GM23248 (cell line): ENCODE measurements at regions not wholly inside any gene's neighbourhood (a gene's known extent, or its start where the extent isn't known, plus 50 kb on each side); places are given as distances from the start of the nearest gene placed in this dataset.

Source experiments
- DNase-seq: peaks from one replicate; pipeline ENCODE4 v3.0.0-alpha.2; 2015
- H2AFZ ChIP-seq: fragments of 200-600 bp; sonication (generic); 2 replicates; pipeline ENCODE4 v1.6.1; 2016; ENCODE audit warnings: antibody characterized with exemption
- H3F3A ChIP-seq: fragments of 200-600 bp; sonication (generic); 2 replicates; pipeline ENCODE4 v1.6.1; 2016; ENCODE audit warnings: mild to moderate bottlenecking, antibody characterized with exemption, mixed run types; ENCODE audit not compliant: insufficient read depth
- H3K27ac ChIP-seq: fragments of 200-600 bp; sonication (generic); 2 replicates; pipeline ENCODE4 v1.5.1; 2016; ENCODE audit warnings: mild to moderate bottlenecking
- H3K27me3 ChIP-seq: fragments of 200-600 bp; sonication (generic); replicated peaks from 2 replicates; pipeline ENCODE4 v1.6.1; 2016; ENCODE audit warnings: mild to moderate bottlenecking; ENCODE audit not compliant: insufficient read depth
- H3K36me3 ChIP-seq: fragments of 200-600 bp; sonication (generic); 2 replicates; pipeline ENCODE4 v1.6.1; 2016; ENCODE audit warnings: low read depth, mild to moderate bottlenecking
- H3K4me1 ChIP-seq: fragments of 200-600 bp; sonication (generic); 2 replicates; pipeline ENCODE4 v1.6.1; 2016; ENCODE audit warnings: mild to moderate bottlenecking; ENCODE audit not compliant: insufficient read depth
- H3K4me2 ChIP-seq: fragments of 200-600 bp; sonication (generic); one replicate; pipeline ENCODE4 v1.6.1; 2016; ENCODE audit warnings: mild to moderate bottlenecking; ENCODE audit not compliant: unreplicated experiment
- H3K4me3 ChIP-seq: fragments of 200-600 bp; sonication (generic); 2 replicates; pipeline ENCODE4 v1.5.1; 2016; ENCODE audit warnings: mild to moderate bottlenecking
- H3K79me2 ChIP-seq: fragments of 200-600 bp; sonication (generic); 2 replicates; pipeline ENCODE4 v1.6.1; 2016; ENCODE audit warnings: mild to moderate bottlenecking; ENCODE audit not compliant: insufficient read depth
- H3K9ac ChIP-seq: fragments of 200-600 bp; sonication (generic); 2 replicates; pipeline ENCODE4 v1.6.1; 2016; ENCODE audit warnings: mild to moderate bottlenecking
- H3K9me2 ChIP-seq: fragments of 200-600 bp; sonication (generic); 2 replicates; pipeline ENCODE4 v1.6.1; 2016; ENCODE audit warnings: mixed run types, mild to moderate bottlenecking, moderate library complexity; ENCODE audit not compliant: insufficient read depth
- H3K9me3 ChIP-seq: fragments of 200-600 bp; sonication (generic); one replicate; pipeline ENCODE4 v1.6.1; 2017; ENCODE audit warnings: low read depth
- H4K20me1 ChIP-seq: fragments of 200-600 bp; sonication (generic); 2 replicates; pipeline ENCODE4 v1.6.0; 2016; ENCODE audit not compliant: insufficient read depth
- EZH2 ChIP-seq: fragments of 200-600 bp; sonication (generic); IDR thresholded peaks from 2 replicates; pipeline ENCODE4 v1.6.1; 2018; ENCODE audit warnings: antibody characterized with exemption, mild to moderate bottlenecking; ENCODE audit not compliant: insufficient read depth, poor library complexity, severe bottlenecking
- EZH2phosphoT487 ChIP-seq: fragments of 200-600 bp; sonication (generic); IDR thresholded peaks from 2 replicates; pipeline ENCODE4 v1.6.1; 2018; ENCODE audit warnings: antibody characterized with exemption, moderate library complexity, mild to moderate bottlenecking, low read depth; ENCODE audit not compliant: insufficient read depth
- WGBS, 2 experiments: methylation state at CpG; one replicate each; pipeline ENCODE4 v1.1.6; 2015 to 2017; ENCODE audit warnings: low lambda C conversion rate in 2 of 2, low coverage in 1 of 2; ENCODE audit errors: missing lambda C conversion rate in 2 of 2; 5-methylcytosine and 5-hydroxymethylcytosine counted together
- in situ Hi-C: fragments of 300-500 bp; cut with MboI; formaldehyde crosslinking; loops from 2 replicates; pipeline ENCODE4 v1.15.0; 2020

GRCh38 chr2:121014876-121015275 lies 270.1 kb downstream of the TFCP2L1 start:
- H4K20me1 ChIP-seq = no peaks in the 10 kb centered on the region
- no peak overlapping the region for H3K4me2 ChIP-seq
- H3K27me3 ChIP-seq = peaks cover 21% of the 10 kb centered on the region
- H3K27ac ChIP-seq = no peak overlapping the region
- WGBS, 2 experiments = 75% methylated on average over 3 of the region's 3 CpGs
- in situ Hi-C loops = no loop called here
- no peak for DNase-seq
- H3K4me3 ChIP-seq = no peak overlapping the region
- no peak overlapping the region for H2AFZ ChIP-seq
- peaks cover 12% of the 10 kb centered on the region for H3K9me3 ChIP-seq
- no peaks in the 10 kb centered on the region for H3K9me2 ChIP-seq
- no peak for TF ChIP-seq EZH2
- no peak for TF ChIP-seq EZH2phosphoT487
- H3F3A ChIP-seq = no peaks in the 10 kb centered on the region
- H3K9ac ChIP-seq = no peak overlapping the region
- no peaks in the 10 kb centered on the region for H3K4me1 ChIP-seq
- no peaks in the 10 kb centered on the region for H3K79me2 ChIP-seq
- no peaks in the 10 kb centered on the region for H3K36me3 ChIP-seq

GRCh38 chr2:121015971-121016485 lies 269.0 kb downstream of the TFCP2L1 start:
- TF ChIP-seq EZH2phosphoT487 (no peak), EZH2 (no peak)
- Histone ChIP-seq H3K4me3 (no peak overlapping the region), H2AFZ (no peak overlapping the region), H3K9me2 (no peaks in the 10 kb centered on the region), H3K27ac (no peak overlapping the region), H3F3A (no peaks in the 10 kb centered on the region), H3K36me3 (no peaks in the 10 kb centered on the region), H3K9ac (no peak overlapping the region), H3K9me3 (peaks cover 3% of the 10 kb centered on the region), H4K20me1 (no peaks in the 10 kb centered on the region), H3K27me3 (peaks cover 15% of the 10 kb centered on the region), H3K4me1 (no peaks in the 10 kb centered on the region), H3K4me2 (no peak overlapping the region), H3K79me2 (no peaks in the 10 kb centered on the region)
- 66 to 79% methylated on average over 7 of the region's 7 CpGs for WGBS, 2 experiments
- in situ Hi-C loops = no loop called here
- no peak for DNase-seq

DNA sequence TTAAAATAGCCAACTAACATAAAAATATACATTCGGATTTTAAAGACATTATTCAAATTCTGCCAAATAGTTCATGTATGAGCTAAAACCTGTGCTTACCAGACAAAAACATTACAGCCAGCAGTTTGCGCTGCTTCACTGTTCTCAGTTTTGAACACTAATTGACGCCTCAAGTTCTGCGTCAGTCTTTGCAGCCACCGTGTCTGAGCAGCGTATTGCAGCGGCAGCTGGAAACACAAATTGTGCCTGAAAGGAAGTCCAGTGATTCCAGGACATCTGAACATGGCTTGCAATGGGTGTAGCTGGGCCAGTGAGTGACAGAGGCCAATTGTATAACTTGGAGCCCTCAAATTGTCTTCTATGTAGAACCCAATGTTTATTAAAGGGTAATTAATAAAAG lies 267.6 kb downstream of the TFCP2L1 start:
- peaks cover 21% of the 10 kb centered on the region for H3K27me3 ChIP-seq
- H3K36me3 ChIP-seq = no peaks in the 10 kb centered on the region
- H2AFZ ChIP-seq = no peak overlapping the region
- no peaks in the 10 kb centered on the region for H4K20me1 ChIP-seq
- H3K4me3 ChIP-seq = no peak overlapping the region
- no peaks in the 10 kb centered on the region for H3K4me1 ChIP-seq
- TF ChIP-seq EZH2 (no peak), EZH2phosphoT487 (no peak)
- no peak overlapping the region for H3K9ac ChIP-seq
- in situ Hi-C loops = no loop called here
- H3F3A ChIP-seq = no peaks in the 10 kb centered on the region
- DNase-seq = no peak
- WGBS, 2 experiments = 32 to 35% methylated on average over 7 of the region's 7 CpGs
- no peak overlapping the region for H3K27ac ChIP-seq
- no peaks in the 10 kb centered on the region for H3K79me2 ChIP-seq
- no peaks in the 10 kb centered on the region for H3K9me2 ChIP-seq
- H3K9me3 ChIP-seq = no peaks in the 10 kb centered on the region
- no peak overlapping the region for H3K4me2 ChIP-seq

GRCh38 chr2:121018136-121019061 lies 266.6 kb downstream of the TFCP2L1 start:
- no peak overlapping the region for H3K4me2 ChIP-seq
- H3K79me2 ChIP-seq = no peaks in the 10 kb centered on the region
- peaks cover under 1% of the 10 kb centered on the region; the same call in 1 of the 2 replicates for H3F3A ChIP-seq
- peaks cover 22% of the 10 kb centered on the region for H3K27me3 ChIP-seq
- H3K9me2 ChIP-seq = no peaks in the 10 kb centered on the region
- no peak overlapping the region for H3K4me3 ChIP-seq
- no peak for DNase-seq
- H3K36me3 ChIP-seq = no peaks in the 10 kb centered on the region
- H4K20me1 ChIP-seq = no peaks in the 10 kb centered on the region
- no peak overlapping the region for H3K9ac ChIP-seq
- WGBS, 2 experiments = 88% methylated on average over 43 to 45 of the region's 45 CpGs
- no peak overlapping the region for H3K27ac ChIP-seq
- in situ Hi-C loops = no loop called here
- no peaks in the 10 kb centered on the region for H3K4me1 ChIP-seq
- no peak for TF ChIP-seq EZH2
- TF ChIP-seq EZH2phosphoT487 = no peak
- H3K9me3 ChIP-seq = no peaks in the 10 kb centered on the region
- H2AFZ ChIP-seq = no peak overlapping the region
